Neural progenitor cell (in vitro differentiated cells): ENCODE measurements at regions not wholly inside any gene's neighbourhood (a gene's known extent, or its start where the extent isn't known, plus 50 kb on each side); places are given as distances from the start of the nearest gene placed in this dataset.

Experiments
- EZH2 ChIP-seq: fragments of 200-600 bp; sonication (generic); IDR thresholded peaks from 2 replicates; pipeline ENCODE4 v1.6.1; 2017; ENCODE audit warnings: antibody characterized with exemption, mild to moderate bottlenecking, moderate library complexity
- TF ChIP-seq, protein P1 (sequence below): fragments of 200-600 bp; sonication (generic); IDR thresholded peaks from 2 replicates; pipeline ENCODE4 v1.5.1; 2017; ENCODE audit warnings: antibody characterized with exemption, mild to moderate bottlenecking

DNA sequence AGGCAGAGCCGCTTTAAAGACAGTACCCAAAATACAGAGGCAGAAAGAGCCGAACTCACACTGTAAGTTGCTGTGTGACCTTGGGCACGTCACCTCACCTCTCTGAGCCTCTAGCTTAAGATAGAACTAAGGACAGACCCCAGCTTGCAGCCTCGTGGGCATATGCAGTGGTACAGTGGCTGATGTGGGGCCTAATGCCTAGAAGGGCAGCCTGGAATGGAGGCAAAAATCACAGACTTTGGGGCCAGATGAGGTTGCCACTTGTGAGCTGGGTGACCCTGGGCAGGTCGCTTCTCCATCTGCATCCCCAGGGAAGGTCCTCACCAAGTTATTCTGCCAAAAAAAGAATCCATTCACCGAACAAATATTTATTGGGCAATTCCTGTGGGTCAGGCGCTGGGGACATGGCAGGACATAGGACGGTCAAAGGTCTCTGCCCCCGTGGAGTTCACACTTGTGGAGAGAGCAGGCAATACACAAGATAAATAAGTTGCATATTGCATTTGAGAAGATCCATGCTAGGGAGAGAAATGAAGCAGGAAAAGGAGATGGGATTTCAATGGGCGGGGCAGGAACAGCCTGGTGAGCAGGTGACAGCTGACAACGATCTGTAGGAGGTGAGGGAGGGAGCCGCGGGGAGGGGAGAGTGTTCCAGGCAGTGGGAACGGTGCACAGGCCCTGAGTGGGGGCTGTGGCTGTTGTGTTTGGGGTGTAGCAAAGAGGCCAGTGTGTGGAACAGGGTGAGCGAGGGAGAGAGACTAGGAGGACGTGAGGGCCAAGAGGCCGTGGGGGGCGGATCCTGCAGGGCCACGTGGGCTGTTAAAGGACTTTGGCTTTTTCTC is 115.2 kb downstream of the CEBPB start:
- TF ChIP-seq, protein P1, sequence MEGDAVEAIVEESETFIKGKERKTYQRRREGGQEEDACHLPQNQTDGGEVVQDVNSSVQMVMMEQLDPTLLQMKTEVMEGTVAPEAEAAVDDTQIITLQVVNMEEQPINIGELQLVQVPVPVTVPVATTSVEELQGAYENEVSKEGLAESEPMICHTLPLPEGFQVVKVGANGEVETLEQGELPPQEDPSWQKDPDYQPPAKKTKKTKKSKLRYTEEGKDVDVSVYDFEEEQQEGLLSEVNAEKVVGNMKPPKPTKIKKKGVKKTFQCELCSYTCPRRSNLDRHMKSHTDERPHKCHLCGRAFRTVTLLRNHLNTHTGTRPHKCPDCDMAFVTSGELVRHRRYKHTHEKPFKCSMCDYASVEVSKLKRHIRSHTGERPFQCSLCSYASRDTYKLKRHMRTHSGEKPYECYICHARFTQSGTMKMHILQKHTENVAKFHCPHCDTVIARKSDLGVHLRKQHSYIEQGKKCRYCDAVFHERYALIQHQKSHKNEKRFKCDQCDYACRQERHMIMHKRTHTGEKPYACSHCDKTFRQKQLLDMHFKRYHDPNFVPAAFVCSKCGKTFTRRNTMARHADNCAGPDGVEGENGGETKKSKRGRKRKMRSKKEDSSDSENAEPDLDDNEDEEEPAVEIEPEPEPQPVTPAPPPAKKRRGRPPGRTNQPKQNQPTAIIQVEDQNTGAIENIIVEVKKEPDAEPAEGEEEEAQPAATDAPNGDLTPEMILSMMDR = no peak
- no peak for TF ChIP-seq EZH2
